ENCODE measurements at regions not wholly inside any gene's neighbourhood (a gene's known extent, or its start where the extent isn't known, plus 50 kb on each side); places are given as distances from the start of the nearest gene placed in this dataset.

GRCh38 chr13:73934771-73935170 is 199.4 kb downstream of the KLF12 start:
- no peak for DNase-seq (ENCODE audit: low read depth)
- TF ChIP-seq CTCF (conservative IDR thresholded peaks at IDR 0.05; ENCODE audit: low read length): no peak
- H3K4me3 ChIP-seq (ENCODE audit: low read length): no peak overlapping the region

- DNase-seq (ENCODE audit: low read depth): no peak
- TF ChIP-seq CTCF (conservative IDR thresholded peaks at IDR 0.05; ENCODE audit: low read length): no peak
- H3K4me3 ChIP-seq (ENCODE audit: low read length): no peak overlapping the region
Observed at GRCh38 chr13:73934215-73934641, 200.0 kb downstream of the KLF12 start.

- H3K4me3 ChIP-seq (ENCODE audit: low read length): no peak overlapping the region
- no peak for DNase-seq (ENCODE audit: low read depth)
- TF ChIP-seq CTCF (conservative IDR thresholded peaks at IDR 0.05; ENCODE audit: low read length): no peak
Observed at GRCh38 chr13:73933795-73934194, 200.4 kb downstream of the KLF12 start.

GRCh38 chr13:73932091-73932490 is 202.1 kb downstream of the KLF12 start:
- TF ChIP-seq CTCF (conservative IDR thresholded peaks at IDR 0.05; ENCODE audit: low read length): no peak
- H3K4me3 ChIP-seq (ENCODE audit: low read length): no peak overlapping the region
- DNase-seq (ENCODE audit: low read depth): no peak

GRCh38 chr13:73929287-73929932 is 204.8 kb downstream of the KLF12 start:
- H3K4me3 ChIP-seq (ENCODE audit: low read length): no peak overlapping the region
- no peak for TF ChIP-seq CTCF (conservative IDR thresholded peaks at IDR 0.05; ENCODE audit: low read length)
- DNase-seq (ENCODE audit: low read depth): no peak

GRCh38 chr13:73924607-73925006 is 209.6 kb downstream of the KLF12 start:
- TF ChIP-seq CTCF (conservative IDR thresholded peaks at IDR 0.05; ENCODE audit: low read length): no peak
- no peak for DNase-seq (ENCODE audit: low read depth)
- no peak overlapping the region for H3K4me3 ChIP-seq (ENCODE audit: low read length)

- no peak overlapping the region for H3K4me3 ChIP-seq (ENCODE audit: low read length)
- no peak for DNase-seq (ENCODE audit: low read depth)
- no peak for TF ChIP-seq CTCF (conservative IDR thresholded peaks at IDR 0.05; ENCODE audit: low read length)
Observed at GRCh38 chr13:73922493-73923393, 211.5 kb downstream of the KLF12 start.

Measured in AG10803 (cell line).